ENCODE measurements at regions not wholly inside any gene's neighbourhood (a gene's known extent, or its start where the extent isn't known, plus 50 kb on each side); places are given as distances from the start of the nearest gene placed in this dataset.

- BruUV-seq (replicated peaks) = no TSS peak
- no peak for ATAC-seq
- Histone ChIP-seq H3K36me3 (ENCODE audit: control insufficient read depth, insufficient read depth, low read length) (no peaks in the 10 kb centered on the region), H3K9me3 (ENCODE audit: control insufficient read depth, insufficient read depth, low read depth, low read length) (0 out of 2 replicates have a peak, but pooled peaks cover 2% of the 10 kb centered on the region), H3K27me3 (ENCODE audit: control insufficient read depth, insufficient read depth, low read length) (no peaks in the 10 kb centered on the region), H3K4me1 (ENCODE audit: control insufficient read depth, insufficient read depth, low read length) (no peaks in the 10 kb centered on the region), H3K27ac (ENCODE audit: low read length) (no peak overlapping the region), H3K4me3 (ENCODE audit: low read depth in 2 of 2, low read length in 2 of 2) (no peak overlapping the region)
- ChIA-PET POLR2A (no interaction called here), CTCF (no interaction called here)
- in situ Hi-C loops (cut with HindIII; ENCODE audit: low pct_unique_long_range_greater_than_20kb, low sequenced_read_pairs) = no loop called here
- intact Hi-C loops (cut with micrococcal nuclease; ENCODE audit: unreplicated experiment) = no loop called here
- no peak for DNase-seq (ENCODE audit: low read depth, low spot score)
- TF ChIP-seq TCF7L2 (IDR thresholded peaks at IDR 0.05; ENCODE audit: low read depth, low read length) (no peak), SIN3A (IDR thresholded peaks at IDR 0.05; ENCODE audit: borderline replicate concordance, insufficient read depth, low read depth, low read length) (no peak), POLR2AphosphoS5 (IDR thresholded peaks at IDR 0.05; ENCODE audit: low read depth, low read length) (no peak), CTCF (IDR thresholded peaks at IDR 0.05) (no peak), REST (IDR thresholded peaks at IDR 0.05; ENCODE audit: insufficient read depth in 1 of 2, low read depth in 2 of 2, low read length in 1 of 2) (no peak)
These were observed 1543.5 kb upstream of the ACVR2A start for GRCh38 chr2:146301287-146301686.

- peaks cover 14% of the 10 kb centered on the region for H3K9me3 ChIP-seq (ENCODE audit: control insufficient read depth, insufficient read depth, low read depth, low read length)
- no TSS peak for BruUV-seq (replicated peaks)
- intact Hi-C loops (cut with micrococcal nuclease; ENCODE audit: unreplicated experiment) (no loop called here), in situ Hi-C loops (cut with HindIII; ENCODE audit: low pct_unique_long_range_greater_than_20kb, low sequenced_read_pairs) (no loop called here)
- H3K4me3 ChIP-seq (ENCODE audit: low read depth in 2 of 2, low read length in 2 of 2) = no peak overlapping the region
- POLR2A ChIA-PET = no interaction called here
- no peak for DNase-seq (ENCODE audit: low read depth, low spot score)
- CTCF ChIA-PET = no interaction called here
- no peaks in the 10 kb centered on the region for H3K27me3 ChIP-seq (ENCODE audit: control insufficient read depth, insufficient read depth, low read length)
- TF ChIP-seq SIN3A (IDR thresholded peaks at IDR 0.05; ENCODE audit: borderline replicate concordance, insufficient read depth, low read depth, low read length) (no peak), REST (IDR thresholded peaks at IDR 0.05; ENCODE audit: insufficient read depth in 1 of 2, low read depth in 2 of 2, low read length in 1 of 2) (no peak), POLR2AphosphoS5 (IDR thresholded peaks at IDR 0.05; ENCODE audit: low read depth, low read length) (no peak), TCF7L2 (IDR thresholded peaks at IDR 0.05; ENCODE audit: low read depth, low read length) (no peak), CTCF (IDR thresholded peaks at IDR 0.05) (no peak)
- no peak for ATAC-seq
- H3K36me3 ChIP-seq (ENCODE audit: control insufficient read depth, insufficient read depth, low read length) = no peaks in the 10 kb centered on the region
- H3K27ac ChIP-seq (ENCODE audit: low read length) = no peak overlapping the region
- H3K4me1 ChIP-seq (ENCODE audit: control insufficient read depth, insufficient read depth, low read length) = no peaks in the 10 kb centered on the region
These were observed 1549.7 kb upstream of the ACVR2A start for GRCh38 chr2:146295080-146295670.
